Muscle layer of duodenum (tissue), 2 donors: ENCODE measurements at regions not wholly inside any gene's neighbourhood (a gene's known extent, or its start where the extent isn't known, plus 50 kb on each side); places are given as distances from the start of the nearest gene placed in this dataset.

Experiments
- H3K27ac ChIP-seq: one replicate; pipeline ENCODE4 v1.7.0; 2013; ENCODE audit warnings: mild to moderate bottlenecking, low read length
- H3K27me3 ChIP-seq: one replicate; pipeline ENCODE4 v1.7.0; 2013; ENCODE audit warnings: low read depth, mild to moderate bottlenecking, control low read depth, low read length
- H3K36me3 ChIP-seq, 2 donors: one replicate each; pipeline ENCODE4 v1.7.0; 2013; ENCODE audit warnings: low read length in 2 of 2, control low read depth in 1 of 2, mild to moderate bottlenecking in 1 of 2; ENCODE audit not compliant: insufficient read depth in 2 of 2, control insufficient read depth in 1 of 2
- H3K4me1 ChIP-seq, 2 donors: one replicate each; pipeline ENCODE4 v1.7.0; 2013; ENCODE audit warnings: low read length in 2 of 2, mild to moderate bottlenecking in 2 of 2, control low read depth in 1 of 2, moderate library complexity in 1 of 2; ENCODE audit not compliant: insufficient read depth in 2 of 2, control insufficient read depth in 1 of 2
- H3K4me3 ChIP-seq, 2 donors: one replicate each; pipeline ENCODE4 v1.7.0; 2013; ENCODE audit warnings: low read length in 2 of 2, low read depth in 1 of 2, mild to moderate bottlenecking in 1 of 2
- H3K9me3 ChIP-seq, 2 donors: one replicate each; pipeline ENCODE4 v1.7.0; 2013; ENCODE audit warnings: low read length in 2 of 2, control low read depth in 1 of 2, mild to moderate bottlenecking in 1 of 2; ENCODE audit not compliant: control insufficient read depth in 1 of 2
- donor health status: healthy.

- Histone ChIP-seq H3K27ac (no peak overlapping the region), H3K4me1 (no peaks in the 10 kb centered on the region), H3K36me3 (no peaks in the 10 kb centered on the region), H3K9me3 (no peaks in the 10 kb centered on the region), H3K4me3 (no peak overlapping the region), H3K27me3 (no peaks in the 10 kb centered on the region)
Measured at GRCh38 chr12:97800561-97800960, 338.0 kb downstream of the RMST start.

DNA sequence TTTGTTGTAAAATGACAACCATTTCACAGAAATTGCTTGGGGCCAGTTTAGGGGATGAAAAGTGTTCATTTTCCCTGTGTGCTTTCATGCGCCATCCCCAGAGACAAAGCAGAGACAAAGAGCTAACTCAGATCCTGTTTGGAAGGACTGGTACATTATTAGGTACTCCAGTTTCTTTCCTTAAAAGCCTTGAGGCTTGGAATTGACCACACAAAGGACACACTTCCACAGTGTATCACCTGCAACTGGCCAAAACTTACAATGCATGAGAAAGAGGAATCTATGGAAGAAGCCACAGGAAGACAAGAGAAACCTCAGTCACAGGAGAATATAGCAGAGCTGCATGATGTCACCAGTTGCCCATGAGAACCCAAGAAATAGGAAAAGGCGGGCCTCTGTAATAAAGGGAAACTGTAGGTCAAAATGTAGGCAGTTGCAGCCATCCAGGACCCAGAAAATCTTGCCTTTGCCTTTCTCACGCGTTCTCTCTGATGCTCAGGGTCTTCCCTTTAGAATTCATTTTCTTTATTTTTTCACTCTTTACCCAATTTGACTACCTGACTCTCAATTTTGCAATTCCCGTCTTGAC lies 339.0 kb downstream of the RMST start:
- Histone ChIP-seq H3K9me3 (no peaks in the 10 kb centered on the region), H3K27ac (no peak overlapping the region), H3K36me3 (no peaks in the 10 kb centered on the region), H3K4me1 (no peaks in the 10 kb centered on the region), H3K27me3 (no peaks in the 10 kb centered on the region), H3K4me3 (no peak overlapping the region)

GRCh38 chr12:97805146-97805545 lies 342.5 kb downstream of the RMST start:
- Histone ChIP-seq H3K4me1 (no peaks in the 10 kb centered on the region), H3K36me3 (no peaks in the 10 kb centered on the region), H3K4me3 (no peak overlapping the region), H3K9me3 (no peaks in the 10 kb centered on the region), H3K27ac (no peak overlapping the region), H3K27me3 (no peaks in the 10 kb centered on the region)

DNA sequence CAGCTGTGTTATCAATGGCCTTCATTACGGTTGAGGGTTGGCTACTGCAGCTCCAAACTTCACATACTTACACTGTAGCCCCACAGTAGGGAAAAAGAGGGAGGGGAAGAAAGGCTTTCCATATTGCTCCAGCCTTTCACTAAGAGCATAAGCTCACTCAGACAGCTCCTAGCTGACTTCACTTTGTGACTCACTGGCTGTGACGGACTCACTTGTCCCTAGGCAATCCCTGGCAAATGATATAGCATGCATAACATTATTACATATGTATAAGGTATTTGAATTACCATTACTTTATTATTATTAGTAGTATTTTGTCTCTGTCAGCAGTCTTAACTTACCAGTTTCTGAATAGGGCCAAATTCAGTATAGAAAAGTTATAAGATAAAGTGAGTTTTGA lies 350.7 kb downstream of the RMST start:
- no peaks in the 10 kb centered on the region for H3K27me3 ChIP-seq
- H3K27ac ChIP-seq, result no peak overlapping the region
- H3K4me1 ChIP-seq, result no peaks in the 10 kb centered on the region
- H3K4me3 ChIP-seq, result no peak overlapping the region
- no peaks in the 10 kb centered on the region for H3K9me3 ChIP-seq
- H3K36me3 ChIP-seq, result no peaks in the 10 kb centered on the region

DNA sequence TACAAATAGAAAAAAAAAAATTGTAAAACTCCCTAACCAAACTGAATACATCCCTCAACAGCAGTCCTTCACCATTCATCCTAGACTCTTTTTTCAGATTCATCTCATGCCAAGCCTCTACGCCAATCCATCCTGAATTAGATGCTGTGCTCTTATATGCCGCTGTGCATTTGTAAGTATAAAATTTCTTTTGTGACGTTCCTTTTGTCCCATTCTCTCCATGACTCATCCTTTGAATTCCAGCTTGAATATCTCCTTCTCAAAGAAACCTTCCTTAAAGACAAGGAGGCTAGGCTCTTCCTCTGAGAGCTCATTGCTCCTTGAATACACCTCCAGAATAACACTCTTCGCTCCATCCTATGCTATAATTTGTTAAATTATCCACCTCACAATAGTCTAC lies 359.2 kb downstream of the RMST start:
- no peaks in the 10 kb centered on the region for H3K36me3 ChIP-seq
- H3K4me1 ChIP-seq, result no peaks in the 10 kb centered on the region
- no peak overlapping the region for H3K4me3 ChIP-seq
- no peaks in the 10 kb centered on the region for H3K27me3 ChIP-seq
- H3K27ac ChIP-seq, result no peak overlapping the region
- no peaks in the 10 kb centered on the region for H3K9me3 ChIP-seq

GRCh38 chr12:97835541-97835940 lies 372.9 kb downstream of the RMST start:
- Histone ChIP-seq H3K4me3 (no peak overlapping the region), H3K4me1 (no peaks in the 10 kb centered on the region), H3K36me3 (no peaks in the 10 kb centered on the region), H3K9me3 (no peaks in the 10 kb centered on the region), H3K27ac (no peak overlapping the region), H3K27me3 (no peaks in the 10 kb centered on the region)

GRCh38 chr12:97837401-97837800 lies 374.8 kb downstream of the RMST start:
- no peak overlapping the region for H3K4me3 ChIP-seq
- no peak overlapping the region for H3K27ac ChIP-seq
- no peaks in the 10 kb centered on the region for H3K9me3 ChIP-seq
- no peaks in the 10 kb centered on the region for H3K27me3 ChIP-seq
- H3K36me3 ChIP-seq, result no peaks in the 10 kb centered on the region
- no peaks in the 10 kb centered on the region for H3K4me1 ChIP-seq

DNA sequence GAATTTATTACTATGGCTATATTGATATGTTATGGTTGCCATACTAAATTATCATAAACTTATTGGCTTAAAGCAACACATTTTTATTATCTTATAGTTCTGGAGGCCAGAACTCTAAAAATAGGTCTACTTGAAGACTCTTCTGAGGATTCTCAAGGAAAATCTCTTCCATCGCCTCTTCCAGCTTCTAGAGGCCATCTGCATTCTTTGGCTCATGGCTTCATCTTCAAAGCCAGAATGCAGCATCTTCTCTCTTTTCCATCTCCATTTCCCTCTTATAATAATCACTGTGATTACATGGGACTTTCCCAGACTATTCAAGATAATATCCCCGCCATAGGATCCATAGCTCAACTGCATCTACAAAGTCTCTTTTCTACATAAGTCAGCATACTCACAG lies 385.4 kb downstream of the RMST start:
- no peaks in the 10 kb centered on the region for H3K27me3 ChIP-seq
- H3K9me3 ChIP-seq, result no peaks in the 10 kb centered on the region
- no peak overlapping the region for H3K4me3 ChIP-seq
- H3K4me1 ChIP-seq, result no peaks in the 10 kb centered on the region
- no peaks in the 10 kb centered on the region for H3K36me3 ChIP-seq
- H3K27ac ChIP-seq, result no peak overlapping the region

- no peaks in the 10 kb centered on the region for H3K36me3 ChIP-seq
- no peak overlapping the region for H3K4me3 ChIP-seq
- no peaks in the 10 kb centered on the region for H3K9me3 ChIP-seq
- H3K27ac ChIP-seq, result no peak overlapping the region
- H3K4me1 ChIP-seq, result no peaks in the 10 kb centered on the region
- H3K27me3 ChIP-seq, result no peaks in the 10 kb centered on the region
Measured at GRCh38 chr12:97854477-97854876, 391.9 kb downstream of the RMST start.

GRCh38 chr12:97862072-97862471 lies 399.5 kb downstream of the RMST start:
- no peaks in the 10 kb centered on the region for H3K4me1 ChIP-seq
- no peaks in the 10 kb centered on the region for H3K36me3 ChIP-seq
- no peak overlapping the region for H3K4me3 ChIP-seq
- no peaks in the 10 kb centered on the region for H3K27me3 ChIP-seq
- no peak overlapping the region for H3K27ac ChIP-seq
- peaks cover 0 to 3% of the 10 kb centered on the region in 2 donors for H3K9me3 ChIP-seq

GRCh38 chr12:97875064-97875463 lies 412.5 kb downstream of the RMST start:
- H3K27me3 ChIP-seq, result no peaks in the 10 kb centered on the region
- no peak overlapping the region for H3K4me3 ChIP-seq
- no peaks in the 10 kb centered on the region for H3K9me3 ChIP-seq
- H3K27ac ChIP-seq, result no peak overlapping the region
- peaks cover 0 to 4% of the 10 kb centered on the region in 2 donors for H3K4me1 ChIP-seq
- no peaks in the 10 kb centered on the region for H3K36me3 ChIP-seq

GRCh38 chr12:97876780-97877179 lies 414.2 kb downstream of the RMST start:
- Histone ChIP-seq H3K9me3 (no peaks in the 10 kb centered on the region), H3K4me3 (no peak overlapping the region), H3K36me3 (no peaks in the 10 kb centered on the region), H3K4me1 (peaks cover 0 to 4% of the 10 kb centered on the region in 2 donors), H3K27ac (no peak overlapping the region), H3K27me3 (no peaks in the 10 kb centered on the region)
